ENCODE measurements at regions not wholly inside any gene's neighbourhood (a gene's known extent, or its start where the extent isn't known, plus 50 kb on each side); places are given as distances from the start of the nearest gene placed in this dataset.
A peak's percentile ranks its signal among the peaks of the same experiment; 100 is the strongest.

DNA sequence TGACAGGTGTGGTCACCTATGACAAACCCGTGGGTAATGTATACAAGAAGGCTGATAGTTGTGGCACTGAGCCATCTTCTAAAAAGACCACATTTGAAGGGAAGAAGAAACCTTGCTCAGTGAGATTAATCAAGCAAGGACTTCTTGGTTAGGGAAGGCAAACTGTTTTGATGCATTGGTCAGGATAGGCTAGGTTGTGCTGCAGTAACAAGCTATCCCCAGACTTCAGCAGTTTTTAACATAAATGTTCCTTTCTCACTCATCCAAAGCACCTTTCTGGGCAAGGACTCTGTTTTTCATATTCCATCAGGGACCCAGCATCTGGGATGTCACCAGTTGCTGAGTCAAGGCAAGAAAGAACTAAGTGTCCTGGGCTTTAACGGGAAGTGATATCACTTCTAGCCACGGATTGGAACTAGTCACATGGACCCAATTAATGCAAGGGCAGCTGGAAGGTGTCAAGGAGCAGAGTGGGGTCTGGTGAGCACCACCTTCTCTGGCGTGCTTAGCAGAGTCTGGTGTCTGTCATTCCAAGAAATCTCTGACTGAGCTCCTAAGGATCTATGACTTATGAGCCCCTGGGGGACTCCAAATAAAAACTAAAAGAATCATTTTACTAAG lies 52.0 kb upstream of the CCL2 start:
- TF ChIP-seq POLR2A (IDR thresholded peaks at IDR 0.05), result no peak
- TF ChIP-seq, protein P1, sequence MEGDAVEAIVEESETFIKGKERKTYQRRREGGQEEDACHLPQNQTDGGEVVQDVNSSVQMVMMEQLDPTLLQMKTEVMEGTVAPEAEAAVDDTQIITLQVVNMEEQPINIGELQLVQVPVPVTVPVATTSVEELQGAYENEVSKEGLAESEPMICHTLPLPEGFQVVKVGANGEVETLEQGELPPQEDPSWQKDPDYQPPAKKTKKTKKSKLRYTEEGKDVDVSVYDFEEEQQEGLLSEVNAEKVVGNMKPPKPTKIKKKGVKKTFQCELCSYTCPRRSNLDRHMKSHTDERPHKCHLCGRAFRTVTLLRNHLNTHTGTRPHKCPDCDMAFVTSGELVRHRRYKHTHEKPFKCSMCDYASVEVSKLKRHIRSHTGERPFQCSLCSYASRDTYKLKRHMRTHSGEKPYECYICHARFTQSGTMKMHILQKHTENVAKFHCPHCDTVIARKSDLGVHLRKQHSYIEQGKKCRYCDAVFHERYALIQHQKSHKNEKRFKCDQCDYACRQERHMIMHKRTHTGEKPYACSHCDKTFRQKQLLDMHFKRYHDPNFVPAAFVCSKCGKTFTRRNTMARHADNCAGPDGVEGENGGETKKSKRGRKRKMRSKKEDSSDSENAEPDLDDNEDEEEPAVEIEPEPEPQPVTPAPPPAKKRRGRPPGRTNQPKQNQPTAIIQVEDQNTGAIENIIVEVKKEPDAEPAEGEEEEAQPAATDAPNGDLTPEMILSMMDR (IDR thresholded peaks at IDR 0.05), result no peak
- Histone ChIP-seq H3K27me3 (peaks cover 10% of the 10 kb centered on the region), H3K27ac (no peak overlapping the region), H3K4me3 (no peak overlapping the region), H3K4me1 (replicated peaks in 1 of 2) (no peaks in the 10 kb centered on the region), H3K36me3 (replicated peaks in 1 of 2) (no peaks in the 10 kb centered on the region), H3K9me3 (replicated peaks in 1 of 3) (no peaks in the 10 kb centered on the region)
- intact Hi-C loops (cut with DNase I), result loop anchor here in 1 of 2 donors (5.0 kb wide), 1 partner anchor 154 kb away; the partner anchor contains the start of gene CCL13
- DNase-seq, result peak in 1 of 7 donors; percentile 5
- 57 to 65% (median 60%) methylated on average over 4 of the region's 4 CpGs for WGBS, 4 donors

DNA sequence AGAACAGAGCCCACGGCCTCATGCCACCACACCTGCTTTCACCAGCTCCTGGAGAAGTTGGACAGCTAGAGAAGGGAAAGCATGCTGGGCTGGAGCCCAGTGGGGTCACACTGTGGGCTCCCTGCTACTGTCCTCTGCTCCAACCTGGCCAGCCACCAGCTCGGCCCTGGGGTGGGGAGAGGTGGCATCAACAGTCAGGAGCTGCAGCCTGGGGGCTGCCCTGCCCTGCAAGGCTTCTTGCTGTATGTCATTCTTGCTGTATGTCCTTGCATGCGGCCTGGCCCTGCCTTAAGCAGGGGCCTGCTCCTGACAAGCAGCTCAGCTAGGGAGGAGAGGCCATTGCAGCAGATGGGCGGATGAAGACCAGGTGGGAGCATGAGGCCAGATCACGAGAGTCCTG lies 50.7 kb upstream of the CCL2 start:
- intact Hi-C loops (cut with DNase I), result loop anchor here in 1 of 2 donors (5.0 kb wide), 1 partner anchor 153 kb away; the partner anchor contains the start of gene CCL13
- TF ChIP-seq, protein P1 (IDR thresholded peaks at IDR 0.05), result no peak
- no peak for TF ChIP-seq POLR2A (IDR thresholded peaks at IDR 0.05)
- no peaks in the 10 kb centered on the region for H3K4me1 ChIP-seq (replicated peaks in 1 of 2)
- H3K36me3 ChIP-seq (replicated peaks in 1 of 2), result no peaks in the 10 kb centered on the region
- H3K4me3 ChIP-seq, result no peak overlapping the region
- WGBS, 4 donors, result 65 to 86% (median 80%) methylated on average over 1 to 5 of the region's 5 CpGs
- H3K27me3 ChIP-seq, result no peaks in the 10 kb centered on the region
- DNase-seq, result no peak
- H3K27ac ChIP-seq, result no peak overlapping the region
- H3K9me3 ChIP-seq (replicated peaks in 1 of 3), result no peaks in the 10 kb centered on the region

Small RNA genes lying in the stretch of these regions (small RNA-seq; reads per million reads assigned to genes)
- gene RNA5SP438, result 0 reads per million in 2 donors
